ENCODE measurements at regions not wholly inside any gene's neighbourhood (a gene's known extent, or its start where the extent isn't known, plus 50 kb on each side); places are given as distances from the start of the nearest gene placed in this dataset.
"Not testable (repeated sequence)": the region's sequence is repeated elsewhere in the genome, so short reads cannot be mapped to it uniquely, and the experiment has no call there.

- intact Hi-C loops (cut with micrococcal nuclease); H2AFZ ChIP-seq (replicated peaks; ENCODE audit: low read length, poor library complexity); H4K8ac ChIP-seq (ENCODE audit: low read depth in 2 of 2, low read length in 2 of 2); H3K14ac ChIP-seq (replicated peaks; ENCODE audit: low read depth, low read length); H2AK5ac ChIP-seq (ENCODE audit: low read depth, low read length); ATAC-seq (ENCODE audit: low read depth); H3K79me1 ChIP-seq (ENCODE audit: low read depth in 1 of 2, low read length in 2 of 2); H4K91ac ChIP-seq (ENCODE audit: insufficient read depth, low read depth, low read length); H3K4me1 ChIP-seq (ENCODE audit: control insufficient read depth, insufficient read depth, low read length); H4K5ac ChIP-seq (ENCODE audit: low read depth, low read length); dilution Hi-C loops (cut with HindIII; ENCODE audit: low sequenced_read_pairs, unreplicated experiment); DNase-seq; H4K20me1 ChIP-seq (ENCODE audit: insufficient read depth, low read length); H2BK20ac ChIP-seq (ENCODE audit: low read depth, low read length); H3K9me3 ChIP-seq (ENCODE audit: control insufficient read depth, insufficient read depth, low read length); H3K23ac ChIP-seq (ENCODE audit: low read depth, low read length); H2AK9ac ChIP-seq (replicated peaks; ENCODE audit: low read depth, low read length, poor library complexity); H2BK5ac ChIP-seq (ENCODE audit: low read depth, low read length, poor library complexity, severe bottlenecking); H3K9me1 ChIP-seq (ENCODE audit: insufficient read depth, low read length); H2BK15ac ChIP-seq (ENCODE audit: low read depth, low read length); CTCF ChIA-PET; H3K36me3 ChIP-seq (ENCODE audit: control insufficient read depth, insufficient read depth, low read length); H3K4me2 ChIP-seq (ENCODE audit: low read depth, low read length); POLR2A ChIA-PET (ENCODE audit: unreplicated experiment); H3K56ac ChIP-seq (ENCODE audit: extremely low read depth, insufficient read depth, low read length); H3K18ac ChIP-seq (ENCODE audit: low read depth, low read length); H3K4me3 ChIP-seq (ENCODE audit: insufficient read depth, low read depth, low read length); H3K27me3 ChIP-seq (ENCODE audit: control insufficient read depth, insufficient read depth, low read length); BruUV-seq (replicated peaks); H3K9ac ChIP-seq (ENCODE audit: low read depth, low read length); H2BK120ac ChIP-seq (ENCODE audit: low read depth, low read length); H3K4ac ChIP-seq (ENCODE audit: low read depth, low read length); H3K27ac ChIP-seq (ENCODE audit: insufficient read depth, low read length): not testable (repeated sequence)
- in situ Hi-C loops (cut with MboI; ENCODE audit: low sequenced_read_pairs): loop anchor here (25.0 kb wide), 1 partner anchor 291 kb away; no protein-coding TSS in a partner anchor
- no CpG with 5 or more reads among the region's 2 CpGs for WGBS, 2 experiments (ENCODE audit: extremely low coverage in 2 of 2, insufficient read length in 1 of 2)
Observed at GRCh38 chr12:19921716-19922115, 446.6 kb upstream of the PDE3A start.
